DOHH2 (cell line): ENCODE measurements at regions not wholly inside any gene's neighbourhood (a gene's known extent, or its start where the extent isn't known, plus 50 kb on each side); places are given as distances from the start of the nearest gene placed in this dataset.

ENCODE experiments used
- H3F3A ChIP-seq: fragments of 200-600 bp; sonication (generic), shearing (Covaris generic); 2 replicates; pipeline ENCODE4 v1.6.0; 2016; ENCODE audit warnings: antibody characterized with exemption, mild to moderate bottlenecking; ENCODE audit not compliant: control insufficient read depth, insufficient read depth
- H3K27ac ChIP-seq: fragments of 200-600 bp; sonication (generic); 2 replicates; pipeline ENCODE4 v1.5.1; 2014; ENCODE audit warnings: low read depth, mild to moderate bottlenecking, low read length, moderate library complexity
- H3K27me3 ChIP-seq: fragments of 200-600 bp; sonication (generic); 2 replicates; pipeline ENCODE4 v1.6.1; 2014; ENCODE audit warnings: mild to moderate bottlenecking, low read length, mixed read lengths; ENCODE audit not compliant: control insufficient read depth
- H3K36me3 ChIP-seq: fragments of 200-600 bp; sonication (generic); 2 replicates; pipeline ENCODE4 v1.6.1; 2014; ENCODE audit warnings: mild to moderate bottlenecking, low read length, moderate library complexity, mixed read lengths; ENCODE audit not compliant: control insufficient read depth
- H3K4me1 ChIP-seq: fragments of 200-600 bp; sonication (generic); 2 replicates; pipeline ENCODE4 v1.6.1; 2014; ENCODE audit warnings: mild to moderate bottlenecking, low read length, mixed read lengths; ENCODE audit not compliant: control insufficient read depth
- H3K4me2 ChIP-seq: fragments of 200-600 bp; sonication (generic); 2 replicates; pipeline ENCODE4 v1.6.0; 2014; ENCODE audit warnings: mild to moderate bottlenecking, low read length, moderate library complexity
- H3K4me3 ChIP-seq: fragments of 200-600 bp; sonication (generic); 2 replicates; pipeline ENCODE4 v1.5.1; 2014; ENCODE audit warnings: mild to moderate bottlenecking, low read length, mixed read lengths
- H3K79me2 ChIP-seq: fragments of 200-600 bp; sonication (generic); 2 replicates; pipeline ENCODE4 v1.6.1; 2014; ENCODE audit warnings: mild to moderate bottlenecking, low read length, mixed read lengths; ENCODE audit not compliant: control insufficient read depth
- H3K9me2 ChIP-seq: fragments of 200-600 bp; sonication (generic); replicated peaks from 2 replicates; pipeline ENCODE4 v1.6.1; 2014; ENCODE audit warnings: mild to moderate bottlenecking, low read length, mixed read lengths; ENCODE audit not compliant: control insufficient read depth
- H3K9me3 ChIP-seq: fragments of 200-600 bp; sonication (generic); 2 replicates; pipeline ENCODE4 v1.6.1; 2014; ENCODE audit warnings: antibody characterized with exemption, low read length, mixed read lengths; ENCODE audit not compliant: control insufficient read depth, insufficient read depth
- H4K20me1 ChIP-seq: fragments of 200-600 bp; sonication (generic); 2 replicates; pipeline ENCODE4 v1.6.0; 2014; ENCODE audit warnings: low read depth, mild to moderate bottlenecking, antibody characterized with exemption, low read length, moderate library complexity; ENCODE audit not compliant: control insufficient read depth, insufficient read depth
- EZH2phosphoT487 ChIP-seq: fragments of 200-600 bp; sonication (generic); IDR thresholded peaks from 2 replicates; pipeline ENCODE4 v1.6.1; 2017; ENCODE audit warnings: borderline replicate concordance, mild to moderate bottlenecking, antibody characterized with exemption, low read length, moderate library complexity, mixed read lengths
- TF ChIP-seq, protein P1 (sequence below): fragments of 200-600 bp; sonication (generic); IDR thresholded peaks from one replicate; pipeline ENCODE4 v1.5.1; 2014; ENCODE audit warnings: antibody characterized with exemption, mild to moderate bottlenecking, low read depth, low read length; ENCODE audit not compliant: poor library complexity, severe bottlenecking

DNA sequence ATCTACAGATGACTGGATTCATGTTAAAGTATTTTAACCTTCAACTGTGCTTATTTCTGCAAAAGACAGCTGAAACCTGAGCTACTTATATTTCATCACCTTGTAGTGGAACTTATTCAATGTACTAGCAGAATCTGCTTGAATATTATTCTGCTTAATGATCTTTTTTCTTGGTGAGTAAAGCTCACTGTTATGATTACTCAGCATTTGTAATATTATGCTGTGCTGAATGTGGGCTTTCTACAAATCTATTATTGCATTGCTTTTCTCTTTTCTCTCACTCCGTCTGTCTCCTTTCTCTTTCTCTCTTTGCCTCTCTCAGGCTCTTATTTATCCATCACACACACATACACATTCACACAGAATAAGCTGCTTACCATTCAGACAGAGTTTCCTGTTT, 98.7 kb upstream of the TMEM196 start:
- Histone ChIP-seq H3K4me1 (peaks cover 5% of the 10 kb centered on the region; the same call in 1 of the 2 replicates), H3K4me3 (no peak overlapping the region), H4K20me1 (no peaks in the 10 kb centered on the region), H3K27me3 (peaks cover 3% of the 10 kb centered on the region; the same call in 1 of the 2 replicates), H3F3A (no peaks in the 10 kb centered on the region), H3K36me3 (no peaks in the 10 kb centered on the region), H3K4me2 (no peak overlapping the region), H3K79me2 (no peaks in the 10 kb centered on the region), H3K9me2 (no peaks in the 10 kb centered on the region), H3K27ac (no peak overlapping the region), H3K9me3 (no peaks in the 10 kb centered on the region)
- no peak for TF ChIP-seq EZH2phosphoT487
- TF ChIP-seq, protein P1, sequence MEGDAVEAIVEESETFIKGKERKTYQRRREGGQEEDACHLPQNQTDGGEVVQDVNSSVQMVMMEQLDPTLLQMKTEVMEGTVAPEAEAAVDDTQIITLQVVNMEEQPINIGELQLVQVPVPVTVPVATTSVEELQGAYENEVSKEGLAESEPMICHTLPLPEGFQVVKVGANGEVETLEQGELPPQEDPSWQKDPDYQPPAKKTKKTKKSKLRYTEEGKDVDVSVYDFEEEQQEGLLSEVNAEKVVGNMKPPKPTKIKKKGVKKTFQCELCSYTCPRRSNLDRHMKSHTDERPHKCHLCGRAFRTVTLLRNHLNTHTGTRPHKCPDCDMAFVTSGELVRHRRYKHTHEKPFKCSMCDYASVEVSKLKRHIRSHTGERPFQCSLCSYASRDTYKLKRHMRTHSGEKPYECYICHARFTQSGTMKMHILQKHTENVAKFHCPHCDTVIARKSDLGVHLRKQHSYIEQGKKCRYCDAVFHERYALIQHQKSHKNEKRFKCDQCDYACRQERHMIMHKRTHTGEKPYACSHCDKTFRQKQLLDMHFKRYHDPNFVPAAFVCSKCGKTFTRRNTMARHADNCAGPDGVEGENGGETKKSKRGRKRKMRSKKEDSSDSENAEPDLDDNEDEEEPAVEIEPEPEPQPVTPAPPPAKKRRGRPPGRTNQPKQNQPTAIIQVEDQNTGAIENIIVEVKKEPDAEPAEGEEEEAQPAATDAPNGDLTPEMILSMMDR: no peak

DNA sequence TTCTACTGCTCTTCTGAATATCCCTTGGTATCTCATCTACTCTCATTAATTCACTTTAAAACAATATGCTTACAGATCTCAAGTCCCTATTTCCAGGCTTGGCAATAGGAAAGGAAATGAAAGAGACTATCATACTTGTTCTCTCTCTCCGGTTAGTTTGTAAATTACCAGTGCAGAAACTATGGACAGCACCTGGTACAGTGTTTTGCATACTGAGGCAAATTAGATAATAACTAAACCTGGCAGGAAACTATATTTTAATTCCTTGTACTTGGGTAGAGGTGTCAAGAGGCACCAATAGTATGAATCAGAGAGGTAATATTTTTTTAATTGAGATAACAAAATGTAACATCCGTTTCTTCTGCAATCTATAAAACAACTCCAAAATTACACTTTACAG, 97.7 kb upstream of the TMEM196 start:
- Histone ChIP-seq H3K79me2 (no peaks in the 10 kb centered on the region), H4K20me1 (no peaks in the 10 kb centered on the region), H3K27ac (no peak overlapping the region), H3K4me3 (no peak overlapping the region), H3K36me3 (no peaks in the 10 kb centered on the region), H3K4me1 (peaks cover 5% of the 10 kb centered on the region; the same call in 1 of the 2 replicates), H3K9me2 (no peaks in the 10 kb centered on the region), H3K27me3 (peaks cover 3% of the 10 kb centered on the region; the same call in 1 of the 2 replicates), H3K4me2 (no peak overlapping the region), H3F3A (no peaks in the 10 kb centered on the region), H3K9me3 (no peaks in the 10 kb centered on the region)
- TF ChIP-seq, protein P1: no peak
- TF ChIP-seq EZH2phosphoT487: no peak

DNA sequence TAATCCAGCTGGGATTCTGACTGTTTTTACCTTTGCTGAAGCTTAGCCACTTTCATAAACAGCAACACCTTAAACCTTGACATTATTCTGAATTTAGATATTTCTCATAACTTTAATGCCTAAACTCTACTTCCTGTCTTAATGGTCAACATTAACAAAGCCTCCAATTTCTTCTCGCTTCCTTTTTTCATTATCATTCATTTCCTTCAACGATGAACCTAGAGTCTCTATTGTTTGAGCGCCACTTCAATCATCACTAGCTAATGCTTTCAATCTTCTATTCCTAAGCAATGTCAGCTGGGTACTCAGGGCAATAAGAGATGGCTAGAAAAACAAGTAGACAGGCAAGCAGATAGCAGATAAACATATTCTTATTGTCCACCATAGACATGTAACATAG, 96.6 kb upstream of the TMEM196 start:
- Histone ChIP-seq H3K27ac (no peak overlapping the region), H3K4me2 (no peak overlapping the region), H3K9me3 (no peaks in the 10 kb centered on the region), H3K79me2 (no peaks in the 10 kb centered on the region), H3K4me1 (peaks cover 5% of the 10 kb centered on the region; the same call in 1 of the 2 replicates), H3K9me2 (no peaks in the 10 kb centered on the region), H3K36me3 (no peaks in the 10 kb centered on the region), H3K27me3 (peaks cover 3% of the 10 kb centered on the region; the same call in 1 of the 2 replicates), H3K4me3 (no peak overlapping the region), H4K20me1 (no peaks in the 10 kb centered on the region), H3F3A (no peaks in the 10 kb centered on the region)
- TF ChIP-seq, protein P1: no peak
- TF ChIP-seq EZH2phosphoT487: no peak
